T-helper 1 cell treated with Interleukin-12 subunit alpha and Interleukin-12 subunit beta and Interleukin-4 antibody, amounts not matched to agents 30 μg/mL and 1 μg/mL, for 36 hours (primary cell): ENCODE measurements at regions not wholly inside any gene's neighbourhood (a gene's known extent, or its start where the extent isn't known, plus 50 kb on each side); places are given as distances from the start of the nearest gene placed in this dataset.

Experiments
- H3K27ac Mint-ChIP-seq: one replicate; pipeline ENCODE4 v1.8.0; 2021; ENCODE audit warnings: mild to moderate bottlenecking, mixed read lengths
- H3K27me3 Mint-ChIP-seq: one replicate; pipeline ENCODE4 v1.8.0; 2021; ENCODE audit warnings: low read depth, mixed read lengths
- H3K36me3 Mint-ChIP-seq: one replicate; pipeline ENCODE4 v1.8.0; 2021; ENCODE audit warnings: low read depth, mixed read lengths
- H3K4me1 Mint-ChIP-seq: one replicate; pipeline ENCODE4 v1.8.0; 2021; ENCODE audit warnings: low read depth, mixed read lengths
- H3K4me3 Mint-ChIP-seq: one replicate; pipeline ENCODE4 v1.8.0; 2021; ENCODE audit warnings: mild to moderate bottlenecking, moderate library complexity, mixed read lengths
- H3K9me3 Mint-ChIP-seq: one replicate; pipeline ENCODE4 v1.8.0; 2021; ENCODE audit warnings: mixed read lengths

- Mint-ChIP-seq H3K27ac (no peak overlapping the region), H3K4me3 (no peak overlapping the region), H3K27me3 (no peaks in the 10 kb centered on the region), H3K36me3 (no peaks in the 10 kb centered on the region), H3K9me3 (peaks cover 4% of the 10 kb centered on the region), H3K4me1 (no peaks in the 10 kb centered on the region)
Measured at GRCh38 chr20:19847383-19847782, 89.3 kb downstream of the RIN2 start.

GRCh38 chr20:19849341-19850197, 91.5 kb downstream of the RIN2 start:
- Mint-ChIP-seq H3K4me1 (no peaks in the 10 kb centered on the region), H3K4me3 (no peak overlapping the region), H3K27me3 (no peaks in the 10 kb centered on the region), H3K9me3 (peaks cover 3% of the 10 kb centered on the region), H3K36me3 (no peaks in the 10 kb centered on the region), H3K27ac (no peak overlapping the region)

DNA sequence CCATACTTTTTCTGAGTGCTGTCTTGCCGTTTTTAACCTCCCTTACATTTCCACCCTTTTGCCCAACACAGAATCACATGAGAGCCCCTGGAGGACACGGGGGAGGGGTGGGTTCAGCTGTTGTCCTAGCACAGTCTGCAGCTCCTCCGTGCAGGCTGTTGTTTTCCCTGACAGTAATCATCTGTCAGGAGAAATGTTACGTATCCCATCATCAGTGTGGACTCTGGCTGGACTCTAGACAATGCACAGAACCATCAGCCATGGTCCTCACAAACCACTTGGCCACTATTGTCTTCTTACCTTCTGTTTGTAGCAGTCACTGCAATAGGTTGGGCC, 92.1 kb downstream of the RIN2 start:
- Mint-ChIP-seq H3K4me1 (no peaks in the 10 kb centered on the region), H3K4me3 (no peak overlapping the region), H3K27me3 (no peaks in the 10 kb centered on the region), H3K9me3 (no peaks in the 10 kb centered on the region), H3K27ac (no peak overlapping the region), H3K36me3 (no peaks in the 10 kb centered on the region)

DNA sequence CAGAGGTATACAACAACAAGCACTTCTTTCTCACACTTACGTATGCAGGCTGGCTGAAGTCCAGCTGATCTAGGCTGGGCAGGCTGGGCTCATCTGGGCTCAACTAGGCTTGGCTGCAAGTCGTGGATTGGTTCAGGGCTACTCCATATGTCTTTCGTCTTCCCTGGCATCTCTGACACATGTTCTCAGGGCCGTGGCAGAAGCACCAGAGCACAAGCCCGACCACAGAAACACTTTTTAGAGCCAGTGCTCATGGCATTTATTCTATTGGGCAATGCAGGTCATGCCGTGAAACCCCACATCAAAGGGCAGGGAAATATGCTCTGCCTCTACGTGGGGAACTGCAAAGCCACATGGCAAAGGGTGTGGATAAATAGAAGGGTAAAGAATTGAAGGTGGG, 93.8 kb downstream of the RIN2 start:
- H3K27me3 Mint-ChIP-seq, result no peaks in the 10 kb centered on the region
- no peaks in the 10 kb centered on the region for H3K9me3 Mint-ChIP-seq
- H3K4me1 Mint-ChIP-seq, result no peaks in the 10 kb centered on the region
- no peaks in the 10 kb centered on the region for H3K36me3 Mint-ChIP-seq
- H3K4me3 Mint-ChIP-seq, result no peak overlapping the region
- no peak overlapping the region for H3K27ac Mint-ChIP-seq

GRCh38 chr20:19855416-19855815, 97.4 kb downstream of the RIN2 start:
- Mint-ChIP-seq H3K4me3 (no peak overlapping the region), H3K9me3 (no peaks in the 10 kb centered on the region), H3K4me1 (no peaks in the 10 kb centered on the region), H3K36me3 (no peaks in the 10 kb centered on the region), H3K27ac (no peak overlapping the region), H3K27me3 (no peaks in the 10 kb centered on the region)

- Mint-ChIP-seq H3K4me1 (no peaks in the 10 kb centered on the region), H3K9me3 (no peaks in the 10 kb centered on the region), H3K27ac (no peak overlapping the region)
Measured at GRCh38 chr20:19858466-19859371, 100.7 kb downstream of the RIN2 start.

DNA sequence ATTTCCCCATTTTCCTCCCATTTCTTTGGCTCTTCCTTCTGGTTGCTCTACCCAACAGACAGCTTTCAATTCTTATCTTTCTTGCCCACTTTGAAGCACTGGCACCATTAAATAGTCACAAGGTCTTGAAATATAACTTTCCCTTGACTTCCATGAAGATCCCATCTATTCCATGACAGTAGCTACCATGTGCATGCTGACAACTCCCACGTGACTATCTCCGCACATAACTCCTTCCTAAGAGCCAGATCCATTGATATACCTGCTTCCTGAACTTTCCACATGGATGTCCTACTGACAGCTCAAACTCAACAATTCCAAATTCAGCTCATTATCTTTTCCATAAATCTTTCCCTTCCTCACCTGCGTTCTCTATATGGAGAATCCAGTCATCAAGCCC, 101.4 kb downstream of the RIN2 start:
- H3K4me3 Mint-ChIP-seq, result no peak overlapping the region
- no peaks in the 10 kb centered on the region for H3K36me3 Mint-ChIP-seq
- H3K9me3 Mint-ChIP-seq, result no peaks in the 10 kb centered on the region
- H3K27ac Mint-ChIP-seq, result no peak overlapping the region
- H3K4me1 Mint-ChIP-seq, result no peaks in the 10 kb centered on the region
- no peaks in the 10 kb centered on the region for H3K27me3 Mint-ChIP-seq

More at GRCh38 chr20:19858466-19859371, 100.7 kb downstream of the RIN2 start:
- Mint-ChIP-seq H3K4me3 (no peak overlapping the region), H3K27me3 (no peaks in the 10 kb centered on the region), H3K36me3 (no peaks in the 10 kb centered on the region)

DNA sequence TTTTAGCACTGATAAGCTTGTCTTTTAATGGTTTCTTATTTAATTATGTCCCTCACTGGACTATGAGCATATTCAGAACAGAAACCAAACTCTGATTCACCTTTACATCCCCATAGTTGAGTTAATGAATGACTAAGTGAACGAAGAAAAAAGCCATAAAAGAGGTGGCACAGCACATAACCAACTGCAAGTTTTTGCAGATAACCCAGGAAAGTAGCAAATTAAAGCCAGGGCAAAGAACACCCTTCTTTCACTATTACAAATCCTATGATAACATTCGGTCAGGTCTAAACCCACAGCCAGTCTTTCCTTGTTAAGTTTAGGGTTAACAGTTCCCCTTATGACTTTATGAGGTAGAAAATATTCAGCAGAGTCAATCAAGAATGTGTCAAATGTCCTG, 102.7 kb downstream of the RIN2 start:
- no peaks in the 10 kb centered on the region for H3K9me3 Mint-ChIP-seq
- H3K4me1 Mint-ChIP-seq, result no peaks in the 10 kb centered on the region
- H3K27me3 Mint-ChIP-seq, result no peaks in the 10 kb centered on the region
- H3K4me3 Mint-ChIP-seq, result no peak overlapping the region
- H3K27ac Mint-ChIP-seq, result no peak overlapping the region
- H3K36me3 Mint-ChIP-seq, result no peaks in the 10 kb centered on the region

DNA sequence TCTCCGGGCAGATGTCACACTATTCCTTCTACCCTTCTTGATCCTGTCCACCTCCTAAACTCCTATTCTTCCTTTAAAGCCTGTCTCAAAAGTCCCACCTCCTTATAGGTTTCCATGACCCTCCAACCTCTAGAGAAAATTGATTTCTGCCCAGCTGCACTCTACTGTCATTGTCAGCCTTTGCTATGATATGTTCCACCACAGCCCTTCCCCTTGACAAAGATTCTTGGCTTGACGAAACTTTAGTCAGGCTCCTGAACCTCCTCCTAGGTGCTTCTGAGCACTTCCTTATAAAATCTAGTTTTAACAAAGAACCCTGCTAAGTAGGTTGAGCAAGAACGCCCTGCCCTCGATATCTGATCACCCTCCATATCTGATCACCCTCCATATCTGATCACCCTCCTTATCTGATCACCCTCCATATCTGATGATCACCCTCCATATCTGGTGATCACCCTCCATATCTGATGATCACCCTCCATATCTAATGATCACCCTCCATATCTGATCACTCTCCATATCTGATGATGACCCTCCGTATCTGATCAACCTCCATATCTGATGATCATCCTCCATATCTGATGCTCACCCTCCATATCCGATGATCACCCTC, 103.2 kb downstream of the RIN2 start:
- Mint-ChIP-seq H3K4me1 (no peaks in the 10 kb centered on the region), H3K36me3 (no peaks in the 10 kb centered on the region), H3K4me3 (no peak overlapping the region), H3K27ac (no peak overlapping the region), H3K27me3 (no peaks in the 10 kb centered on the region), H3K9me3 (no peaks in the 10 kb centered on the region)

DNA sequence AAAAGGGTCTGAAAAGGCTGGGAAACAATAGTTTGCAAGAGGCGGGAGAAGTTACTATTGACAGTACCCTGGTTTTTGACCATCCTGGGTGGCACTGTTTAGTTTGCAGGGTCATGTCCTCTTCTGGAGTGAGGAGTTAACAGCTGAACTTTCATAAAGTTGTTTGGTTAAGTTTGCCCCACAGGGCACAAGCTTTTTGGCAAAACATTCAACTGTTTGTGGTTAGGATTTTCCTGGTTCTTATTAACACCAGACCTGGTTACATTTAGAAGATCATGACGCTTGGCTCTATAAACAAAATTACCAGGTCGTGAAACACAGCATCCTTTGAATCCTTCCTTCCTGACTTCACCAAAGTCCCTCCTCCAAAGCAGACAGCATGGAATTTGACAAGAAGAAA, 106.1 kb downstream of the RIN2 start:
- H3K9me3 Mint-ChIP-seq, result no peaks in the 10 kb centered on the region
- no peaks in the 10 kb centered on the region for H3K27me3 Mint-ChIP-seq
- no peak overlapping the region for H3K27ac Mint-ChIP-seq
- H3K4me3 Mint-ChIP-seq, result no peak overlapping the region
- H3K4me1 Mint-ChIP-seq, result no peaks in the 10 kb centered on the region
- no peaks in the 10 kb centered on the region for H3K36me3 Mint-ChIP-seq

- no peaks in the 10 kb centered on the region for H3K27me3 Mint-ChIP-seq
- H3K9me3 Mint-ChIP-seq, result no peaks in the 10 kb centered on the region
- H3K4me1 Mint-ChIP-seq, result no peaks in the 10 kb centered on the region
- H3K36me3 Mint-ChIP-seq, result no peaks in the 10 kb centered on the region
- no peak overlapping the region for H3K4me3 Mint-ChIP-seq
- no peak overlapping the region for H3K27ac Mint-ChIP-seq
Measured at GRCh38 chr20:19866070-19866469, 108.0 kb downstream of the RIN2 start.

DNA sequence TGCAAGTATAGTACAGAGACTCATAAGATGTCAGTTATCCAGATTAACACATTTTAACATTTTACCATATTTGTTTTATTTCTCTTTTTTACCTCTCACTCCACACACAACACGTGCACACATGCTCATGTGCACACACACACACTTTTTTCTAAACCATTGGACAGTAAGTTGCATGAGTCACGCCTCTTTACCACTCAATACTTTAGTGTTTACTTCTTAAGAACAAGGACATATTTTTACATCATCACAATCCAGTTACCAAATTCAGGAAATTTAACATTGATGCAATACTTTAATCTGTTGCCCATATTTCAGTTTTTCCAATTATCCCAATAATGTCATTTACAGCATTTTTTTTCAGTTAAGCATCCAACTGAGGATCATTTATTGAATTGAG, 109.0 kb downstream of the RIN2 start:
- no peak overlapping the region for H3K4me3 Mint-ChIP-seq
- no peaks in the 10 kb centered on the region for H3K27me3 Mint-ChIP-seq
- no peak overlapping the region for H3K27ac Mint-ChIP-seq
- no peaks in the 10 kb centered on the region for H3K9me3 Mint-ChIP-seq
- no peaks in the 10 kb centered on the region for H3K36me3 Mint-ChIP-seq
- no peaks in the 10 kb centered on the region for H3K4me1 Mint-ChIP-seq

- H3K4me3 Mint-ChIP-seq, result no peak overlapping the region
- H3K27ac Mint-ChIP-seq, result no peak overlapping the region
Measured at GRCh38 chr20:19867940-19868371, 109.9 kb downstream of the RIN2 start.

DNA sequence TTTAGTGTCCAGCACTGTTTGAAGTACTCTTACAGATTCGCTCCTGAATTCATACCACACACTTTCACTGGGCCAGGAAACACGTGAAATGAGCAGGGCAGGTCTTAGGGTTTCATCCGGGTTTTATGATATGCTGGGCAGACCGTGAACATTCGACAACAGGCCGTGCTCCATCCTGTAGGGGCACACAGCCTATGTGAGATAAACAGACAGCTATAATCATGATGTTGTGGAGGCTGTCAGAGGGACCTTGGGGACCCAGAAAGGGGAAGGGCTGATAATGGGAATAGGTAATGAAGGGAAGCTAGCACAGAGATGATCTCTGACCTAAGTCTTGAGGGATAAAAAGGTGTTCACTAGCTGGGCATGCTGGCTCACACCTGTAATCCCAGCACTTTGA, 110.4 kb downstream of the RIN2 start:
- Mint-ChIP-seq H3K27ac (no peak overlapping the region), H3K36me3 (no peaks in the 10 kb centered on the region), H3K4me1 (no peaks in the 10 kb centered on the region), H3K4me3 (no peak overlapping the region), H3K9me3 (no peaks in the 10 kb centered on the region), H3K27me3 (no peaks in the 10 kb centered on the region)

More at GRCh38 chr20:19867940-19868371, 109.9 kb downstream of the RIN2 start:
- Mint-ChIP-seq H3K9me3 (no peaks in the 10 kb centered on the region), H3K27me3 (no peaks in the 10 kb centered on the region), H3K36me3 (no peaks in the 10 kb centered on the region), H3K4me1 (no peaks in the 10 kb centered on the region)

DNA sequence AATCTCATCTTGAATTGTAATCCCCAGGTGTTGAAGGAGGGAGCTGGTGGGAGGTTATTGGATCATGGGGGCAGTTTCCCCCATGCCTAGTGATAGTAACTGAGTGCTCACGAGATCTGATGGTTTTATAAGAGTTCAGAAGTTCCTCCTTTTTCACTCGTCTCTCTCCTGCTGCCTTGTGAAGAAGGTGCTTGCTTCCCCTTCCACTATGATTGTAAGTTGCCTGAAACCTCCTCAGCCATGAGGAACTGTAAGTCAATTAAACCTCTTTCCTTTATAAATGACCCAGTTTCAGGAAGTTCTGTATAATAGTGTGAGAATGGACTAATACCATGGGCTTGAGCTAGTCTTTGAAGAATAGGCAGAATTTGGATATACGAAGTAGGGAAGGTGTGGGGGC, 113.9 kb downstream of the RIN2 start:
- Mint-ChIP-seq H3K27me3 (no peaks in the 10 kb centered on the region), H3K27ac (no peak overlapping the region), H3K9me3 (no peaks in the 10 kb centered on the region), H3K36me3 (no peaks in the 10 kb centered on the region), H3K4me1 (no peaks in the 10 kb centered on the region), H3K4me3 (no peak overlapping the region)
